PFSK-1 (cell line): ENCODE measurements at regions not wholly inside any gene's neighbourhood (a gene's known extent, or its start where the extent isn't known, plus 50 kb on each side); places are given as distances from the start of the nearest gene placed in this dataset.

Experiments used
- POLR2AphosphoS5 ChIP-seq: IDR thresholded peaks from 2 replicates; pipeline ENCODE4 v1.6.1; 2012; ENCODE audit warnings: low read depth, mild to moderate bottlenecking, control low read depth, low read length, moderate library complexity
- REST ChIP-seq, 2 experiments: IDR thresholded peaks; 2 replicates each; pipeline versions ENCODE4 v1.6.1 to v1.8.0; 2011 to 2012; ENCODE audit warnings: low read depth in 2 of 2, low read length in 2 of 2, control low read depth in 1 of 2, inconsistent platforms in 1 of 2, mild to moderate bottlenecking in 1 of 2, moderate library complexity in 1 of 2; ENCODE audit not compliant: insufficient read depth in 1 of 2

GRCh38 chr4:14095831-14096230 lies 468.3 kb upstream of the BOD1L1 start:
- no peak for TF ChIP-seq POLR2AphosphoS5
- TF ChIP-seq REST (IDR thresholded peaks at IDR 0.05; ENCODE audit: insufficient read depth in 1 of 2, low read depth in 2 of 2, low read length in 2 of 2): no peak
